Activated CD4-positive, alpha-beta T cell treated with anti-CD3 and anti-CD28 coated beads, Interleukin-2, Interleukin-4, amounts not matched to agents 100 ng/mL and 50 ng/mL, durations not matched to agents 16 hours and 8 hours (primary cell): ENCODE measurements at regions not wholly inside any gene's neighbourhood (a gene's known extent, or its start where the extent isn't known, plus 50 kb on each side); places are given as distances from the start of the nearest gene placed in this dataset.
A peak's percentile ranks its signal among the peaks of the same experiment; 100 is the strongest.

Source experiments
- DNase-seq: peaks from one replicate; pipeline ENCODE4 v3.0.0-alpha.2; 2020; ENCODE audit warnings: low spot score

DNA sequence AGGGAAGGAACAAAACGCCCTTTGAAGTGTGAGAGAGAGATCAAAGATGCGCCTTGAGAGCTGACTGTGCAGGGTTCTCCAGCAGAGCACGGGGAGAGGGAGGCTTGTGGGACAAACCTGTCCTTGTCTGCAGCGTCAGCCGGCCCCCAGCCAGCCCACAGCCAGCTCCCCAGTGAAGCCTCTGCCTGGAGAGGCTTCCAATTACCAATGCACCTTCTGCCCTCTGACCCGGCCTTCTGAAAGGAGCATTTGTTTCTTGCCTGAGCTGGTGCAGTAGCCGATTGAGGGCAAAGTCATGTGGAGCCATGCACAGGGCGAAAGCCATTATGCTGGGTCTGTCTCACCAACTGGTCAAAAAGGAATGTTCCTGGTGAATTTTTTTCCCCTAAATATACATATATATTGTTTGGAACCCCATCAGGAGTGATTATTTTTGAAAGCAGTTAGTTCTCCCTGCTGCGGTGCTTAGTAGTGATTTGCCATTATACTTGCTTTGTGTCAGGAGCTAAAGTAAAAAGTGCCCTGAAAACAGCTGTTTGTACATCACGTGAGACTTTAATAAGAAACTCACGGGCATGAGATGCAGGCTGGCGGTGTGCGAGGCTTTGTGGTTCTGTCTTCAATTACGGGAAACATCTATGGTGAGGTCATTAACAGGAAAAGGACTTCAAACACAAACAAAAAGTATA, 268.6 kb downstream of the KLF6 start:
- peak; percentile 7 for DNase-seq

DNA sequence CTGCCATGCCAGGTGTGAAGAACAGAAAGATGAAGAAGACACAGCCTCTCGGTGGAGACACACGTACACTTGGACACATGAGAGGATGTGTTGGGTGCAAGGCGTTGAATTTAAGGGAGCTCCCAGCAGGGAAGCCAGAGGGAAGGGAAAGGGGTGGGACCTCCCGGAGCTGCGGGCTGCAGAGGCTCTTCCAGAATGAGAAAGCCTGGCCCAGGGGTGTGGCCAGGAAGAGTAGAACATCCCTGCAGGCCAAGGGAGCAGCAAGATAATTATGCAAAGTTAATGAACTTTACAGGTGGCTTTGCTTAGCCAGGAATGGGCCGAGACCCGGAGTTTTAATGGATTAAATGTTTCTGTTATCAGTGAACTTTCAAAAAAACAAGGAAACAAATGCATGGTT, 270.3 kb downstream of the KLF6 start:
- no peak for DNase-seq

DNA sequence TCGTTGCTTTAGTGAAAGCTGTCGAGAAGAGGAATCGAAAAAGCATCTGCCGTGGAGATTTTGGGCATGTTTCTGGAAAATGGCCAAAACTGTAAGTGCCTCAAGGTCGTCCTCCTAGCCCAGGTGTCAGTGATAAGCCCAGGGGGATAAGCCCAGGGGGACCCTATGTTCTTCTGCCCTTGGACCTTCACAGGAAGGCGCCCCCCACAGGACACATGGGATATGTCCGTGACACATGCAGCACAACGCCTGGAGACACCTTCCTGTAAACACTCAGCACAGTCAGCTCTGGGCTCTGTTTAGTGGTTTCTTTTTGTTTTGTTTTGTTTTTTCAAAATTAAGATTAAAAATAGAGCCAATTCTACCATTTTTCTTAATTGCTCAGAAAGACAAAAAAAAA, 272.7 kb downstream of the KLF6 start:
- DNase-seq = no peak

DNA sequence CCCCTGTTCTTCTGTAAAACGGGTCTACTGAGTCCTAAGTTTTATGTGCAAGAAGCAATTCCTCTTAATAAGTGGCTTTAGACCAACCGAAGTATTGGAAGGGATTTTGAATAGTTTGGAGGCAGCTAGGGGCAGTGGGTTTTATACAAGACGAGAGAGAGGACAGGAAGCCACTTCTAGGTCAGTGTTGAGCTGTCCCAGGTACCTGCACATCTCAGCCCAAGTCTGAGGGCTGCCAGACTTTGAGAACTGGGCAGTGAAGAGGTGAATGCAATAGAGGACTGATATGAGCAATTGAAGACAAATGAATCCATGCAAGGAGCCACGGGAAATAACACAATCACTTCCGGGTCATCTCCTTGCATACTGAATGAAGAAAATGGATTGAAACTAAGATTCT, 273.5 kb downstream of the KLF6 start:
- DNase-seq = no peak

DNA sequence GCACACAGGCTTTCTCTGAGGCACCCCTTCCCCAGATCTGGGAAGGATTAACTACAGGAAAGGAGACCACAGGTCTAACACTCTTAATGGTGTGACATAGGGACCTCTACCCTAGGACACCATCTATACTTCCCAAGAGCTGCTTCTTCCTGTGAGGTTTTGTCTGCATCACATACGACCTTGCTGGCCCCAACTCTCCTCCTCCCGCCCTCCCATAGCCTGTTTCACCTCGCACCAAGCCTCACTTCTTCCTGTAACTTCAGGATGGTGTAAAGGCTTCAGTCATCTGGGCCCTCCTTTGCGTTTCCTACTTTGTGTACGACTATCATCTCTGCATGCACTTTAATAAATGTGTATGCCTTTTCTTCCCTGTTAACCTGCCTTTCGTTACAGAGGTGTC, 274.3 kb downstream of the KLF6 start:
- DNase-seq = no peak

DNA sequence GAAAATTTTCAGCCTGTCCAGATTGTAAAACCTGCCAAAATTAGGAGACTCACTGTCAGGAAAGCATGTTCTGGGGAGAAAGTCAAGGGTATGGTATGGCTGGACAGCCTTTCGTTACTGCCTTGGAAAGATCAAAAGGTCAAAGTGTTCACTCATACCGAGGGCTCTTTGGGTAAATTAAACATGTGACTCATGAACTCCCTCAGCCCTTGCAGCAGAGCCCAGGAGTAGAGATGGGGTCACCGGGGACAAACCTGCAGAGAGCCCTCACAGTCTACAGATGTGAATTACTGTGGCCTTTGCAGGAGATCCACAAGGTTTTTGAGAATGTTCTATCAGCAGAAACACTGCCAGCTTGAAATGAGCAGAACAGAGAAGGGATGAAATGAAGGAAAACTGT, 275.7 kb downstream of the KLF6 start:
- no peak for DNase-seq

DNA sequence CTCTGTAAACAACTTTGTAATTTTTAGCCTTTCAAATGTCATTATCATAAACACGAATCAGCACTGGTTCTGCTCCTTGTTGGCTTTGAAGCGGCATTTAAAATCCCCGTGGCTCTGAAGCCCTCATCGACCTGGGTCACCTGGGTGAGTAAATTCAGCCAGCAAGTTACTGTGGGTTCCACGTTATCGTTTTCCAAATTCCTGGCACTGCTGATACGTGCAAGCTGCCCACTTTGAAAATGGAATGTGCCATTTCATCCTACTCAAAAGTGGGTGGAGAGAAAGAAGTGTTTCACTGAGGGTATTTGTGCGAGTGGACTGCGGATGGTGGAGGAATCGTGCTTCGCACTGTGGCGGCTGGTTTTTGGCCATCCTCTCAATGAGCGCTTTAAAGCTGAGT, 281.7 kb downstream of the KLF6 start:
- DNase-seq = no peak

DNA sequence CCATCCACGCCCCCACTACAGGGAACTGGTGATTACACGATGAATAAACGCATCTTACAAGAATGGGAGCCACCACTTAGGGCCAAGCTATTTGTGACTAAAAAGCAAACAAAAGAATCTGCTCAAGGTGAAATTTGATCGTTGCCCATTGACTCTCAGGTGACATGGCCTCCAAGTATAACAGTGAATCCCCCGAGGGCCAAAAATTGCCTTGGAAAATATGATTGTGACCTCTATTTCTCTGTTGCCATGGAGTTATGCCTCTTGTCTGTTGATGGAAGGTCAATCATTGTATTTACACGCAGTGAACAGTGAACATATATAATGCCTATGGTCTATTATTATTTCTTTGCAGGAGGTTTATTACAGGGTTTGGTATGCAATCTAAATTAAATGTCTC, 282.3 kb downstream of the KLF6 start:
- DNase-seq = no peak

DNA sequence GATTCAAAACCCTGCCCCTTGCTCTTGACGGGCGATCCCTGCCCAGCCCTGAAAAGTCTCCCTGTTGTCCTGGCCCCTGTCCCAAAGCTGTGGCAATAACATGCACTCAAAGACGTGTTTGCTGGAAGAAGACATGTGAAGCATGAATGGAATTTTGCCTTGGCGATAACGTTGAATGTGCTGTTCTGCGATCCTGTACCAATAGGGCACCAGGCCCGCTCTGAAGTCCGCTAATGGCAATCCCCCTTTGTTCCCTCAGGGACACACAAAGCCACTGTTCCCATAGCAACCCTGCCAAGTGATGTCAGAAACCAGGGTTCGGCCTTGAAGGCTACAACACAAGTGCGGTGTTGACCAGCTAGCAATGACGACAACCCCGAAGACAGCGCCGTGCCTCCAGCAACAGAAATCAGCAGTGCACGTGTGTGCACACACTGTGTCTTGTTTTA, 284.6 kb downstream of the KLF6 start:
- no peak for DNase-seq

DNA sequence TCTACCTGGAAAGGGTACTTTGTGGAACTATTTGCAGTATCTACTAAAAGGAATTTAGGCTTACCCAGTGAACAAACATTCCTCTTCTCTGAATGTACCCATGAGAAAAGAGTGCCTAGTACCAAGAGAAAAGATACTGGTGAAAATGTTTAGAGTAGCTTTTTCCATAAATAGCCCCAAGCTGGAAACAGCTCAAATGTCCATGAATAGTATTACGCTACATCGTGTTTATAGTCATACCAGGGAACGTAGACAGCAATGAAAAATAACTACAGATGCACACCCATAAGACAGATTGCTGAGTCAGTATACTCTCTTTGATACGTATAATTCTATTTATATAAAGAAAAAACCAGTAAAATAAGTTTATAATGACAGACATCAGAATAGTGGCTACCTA, 285.9 kb downstream of the KLF6 start:
- DNase-seq = no peak

DNA sequence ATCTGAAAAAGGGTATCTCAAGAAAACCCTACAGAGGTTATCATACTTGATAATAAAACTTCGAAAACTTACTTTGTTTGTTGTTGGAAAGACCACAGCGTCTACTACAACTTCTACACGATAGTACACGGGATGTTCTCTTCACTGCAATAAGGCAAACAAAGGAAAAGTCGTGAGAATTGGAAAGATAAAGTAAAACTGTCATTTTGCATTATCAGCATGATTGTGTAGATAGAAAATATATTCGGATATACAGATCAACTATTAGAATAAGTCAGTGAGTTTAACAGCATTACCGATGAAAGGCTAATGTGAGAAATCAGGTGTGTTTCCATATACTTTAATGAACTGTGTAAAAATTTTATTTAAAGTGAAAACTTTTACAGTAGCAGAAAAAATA, 287.4 kb downstream of the KLF6 start:
- DNase-seq = no peak

DNA sequence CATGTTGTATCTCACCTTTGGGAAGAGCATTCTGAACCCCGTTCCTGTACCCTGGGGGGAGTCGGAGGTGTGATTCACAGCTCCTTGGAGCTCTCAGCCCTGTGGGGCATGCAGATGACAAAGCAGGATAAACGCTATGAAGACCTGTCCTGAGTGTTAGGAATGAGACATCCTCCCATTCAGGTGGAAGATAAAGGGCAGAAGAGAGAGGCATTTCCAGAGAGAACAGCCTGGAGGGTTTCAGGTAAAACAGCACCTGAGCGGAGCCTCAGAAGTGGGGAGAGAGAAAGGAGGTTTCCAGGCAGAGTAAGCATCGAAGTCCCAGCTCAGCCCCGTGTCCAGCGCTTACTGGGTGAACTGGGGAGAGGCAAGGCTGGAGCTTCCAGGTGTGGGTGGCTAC, 288.9 kb downstream of the KLF6 start:
- DNase-seq = no peak

DNA sequence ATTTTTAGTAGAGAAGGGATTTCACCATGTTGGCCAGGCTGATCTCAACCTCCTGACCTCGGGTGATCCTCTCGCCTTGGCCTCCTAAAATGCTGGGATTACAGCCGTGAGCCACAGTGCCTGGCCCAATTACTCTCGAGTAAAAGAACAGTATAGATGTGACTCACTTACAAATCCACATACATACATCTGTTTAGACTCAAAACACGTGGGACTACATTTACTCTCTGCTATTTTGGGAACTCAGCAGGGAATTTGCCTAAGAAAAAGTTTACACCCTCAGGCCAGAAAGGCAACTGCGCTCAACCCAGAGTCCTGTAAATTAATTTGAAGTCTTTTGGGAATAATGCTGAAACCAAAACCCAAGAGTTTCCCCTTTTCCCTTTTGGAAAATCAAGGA, 289.7 kb downstream of the KLF6 start:
- no peak for DNase-seq

DNA sequence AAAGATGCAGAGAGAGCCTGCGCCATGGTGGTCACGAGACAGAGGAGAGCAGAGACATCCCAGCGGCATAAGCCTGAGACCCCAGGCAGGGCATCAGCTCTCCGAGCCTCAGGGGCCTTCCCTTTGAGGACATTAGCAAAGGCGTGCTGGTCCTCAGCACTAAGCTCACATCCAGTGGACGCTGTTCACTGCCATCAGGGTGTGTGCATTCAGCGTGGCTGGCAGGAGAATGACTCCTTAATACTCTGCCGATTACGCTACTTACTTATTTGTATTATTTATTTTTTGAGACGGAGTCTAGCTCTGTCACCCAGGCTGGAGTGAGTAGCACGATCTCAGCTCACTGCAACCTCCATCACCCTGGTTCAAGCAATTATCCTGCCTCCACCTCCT, 290.2 kb downstream of the KLF6 start:
- DNase-seq = no peak

DNA sequence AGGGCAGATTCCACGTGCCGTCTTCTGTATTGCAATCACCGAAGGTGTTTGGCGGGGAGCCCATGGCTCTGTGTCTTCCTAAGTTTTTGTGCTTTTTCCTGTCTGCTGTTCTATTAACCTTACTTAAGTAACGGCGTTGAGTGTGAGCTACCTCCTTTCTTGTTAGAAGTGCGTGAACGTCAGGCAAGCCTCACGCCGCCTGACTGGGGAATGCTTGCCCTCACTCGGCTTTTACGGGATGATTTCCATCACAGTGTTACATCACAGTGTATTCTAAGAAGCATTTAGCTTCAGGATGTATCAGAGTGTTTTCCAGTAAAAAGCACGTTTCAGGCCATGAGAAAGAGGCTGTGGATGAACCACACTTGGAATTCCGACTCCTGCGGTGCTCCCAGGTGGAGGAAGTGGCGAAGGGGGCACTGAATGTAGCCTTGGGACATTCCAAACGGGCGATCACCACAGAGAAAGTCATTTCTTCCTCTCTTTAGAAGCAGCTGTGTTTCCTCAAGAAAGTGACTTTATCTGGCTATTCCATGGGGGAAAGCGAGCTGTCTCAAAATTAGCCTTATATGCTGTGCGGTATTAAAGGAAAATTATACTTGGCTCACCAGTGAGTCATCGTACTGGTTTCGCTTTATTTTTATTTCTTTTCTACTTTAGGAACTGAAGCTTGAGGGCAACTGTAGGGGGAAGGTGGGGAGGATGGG, 290.7 kb downstream of the KLF6 start:
- DNase-seq = no peak

DNA sequence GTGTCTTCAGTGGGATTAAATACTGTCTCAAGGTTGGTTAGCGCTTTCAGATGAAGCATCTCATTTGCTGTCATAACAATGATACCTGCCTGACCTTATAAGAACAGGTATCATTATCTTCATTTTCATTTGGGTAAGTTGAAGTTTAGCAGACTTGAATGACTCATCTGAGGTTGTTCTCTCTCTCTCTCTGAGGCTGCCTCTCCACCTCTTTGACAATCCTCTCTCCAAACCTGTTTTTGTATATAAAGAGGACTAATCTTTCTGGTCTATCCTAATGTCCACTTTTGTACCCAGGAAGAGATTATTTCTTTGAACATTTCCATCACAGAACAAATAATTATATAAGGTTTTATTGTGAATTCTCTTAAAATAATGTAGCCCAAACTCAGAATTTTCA, 291.4 kb downstream of the KLF6 start:
- DNase-seq = no peak

DNA sequence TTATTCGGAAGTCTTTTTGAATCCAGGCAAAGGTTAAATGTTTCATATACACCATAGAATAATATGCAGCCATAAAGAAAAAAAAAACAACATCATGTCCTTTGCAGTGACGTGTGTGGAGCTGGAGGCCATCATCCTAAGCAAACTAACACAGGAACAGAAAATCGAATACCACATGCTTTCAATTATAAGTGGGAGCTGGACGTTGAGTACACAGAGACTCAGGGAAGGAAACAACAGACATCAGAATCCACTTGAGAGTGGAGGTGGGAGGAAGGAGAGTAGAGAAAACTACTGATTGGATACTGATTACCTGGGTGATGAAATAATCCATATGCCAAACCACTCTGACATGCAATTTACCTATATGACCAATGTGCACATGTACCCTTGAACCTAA, 293.4 kb downstream of the KLF6 start:
- no peak for DNase-seq

DNA sequence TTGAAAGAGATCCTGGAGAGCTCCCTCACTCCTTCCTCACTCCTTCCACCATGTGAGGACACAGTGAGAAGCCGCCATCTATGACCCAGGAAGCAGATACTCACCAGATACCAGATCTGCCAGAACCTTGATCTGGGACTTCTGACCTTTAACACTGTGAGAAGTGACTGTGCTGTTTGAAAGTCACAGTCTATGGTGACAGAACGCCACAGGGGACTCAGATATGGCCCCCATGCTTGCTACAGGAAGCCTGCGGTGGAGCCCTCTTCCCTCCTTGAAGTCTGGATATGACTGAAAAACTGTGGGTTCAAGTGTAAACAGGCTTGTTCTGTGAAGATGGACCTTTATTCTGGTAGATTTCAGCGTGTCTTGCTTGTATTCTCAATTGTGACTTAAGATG, 297.8 kb downstream of the KLF6 start:
- no peak for DNase-seq

DNA sequence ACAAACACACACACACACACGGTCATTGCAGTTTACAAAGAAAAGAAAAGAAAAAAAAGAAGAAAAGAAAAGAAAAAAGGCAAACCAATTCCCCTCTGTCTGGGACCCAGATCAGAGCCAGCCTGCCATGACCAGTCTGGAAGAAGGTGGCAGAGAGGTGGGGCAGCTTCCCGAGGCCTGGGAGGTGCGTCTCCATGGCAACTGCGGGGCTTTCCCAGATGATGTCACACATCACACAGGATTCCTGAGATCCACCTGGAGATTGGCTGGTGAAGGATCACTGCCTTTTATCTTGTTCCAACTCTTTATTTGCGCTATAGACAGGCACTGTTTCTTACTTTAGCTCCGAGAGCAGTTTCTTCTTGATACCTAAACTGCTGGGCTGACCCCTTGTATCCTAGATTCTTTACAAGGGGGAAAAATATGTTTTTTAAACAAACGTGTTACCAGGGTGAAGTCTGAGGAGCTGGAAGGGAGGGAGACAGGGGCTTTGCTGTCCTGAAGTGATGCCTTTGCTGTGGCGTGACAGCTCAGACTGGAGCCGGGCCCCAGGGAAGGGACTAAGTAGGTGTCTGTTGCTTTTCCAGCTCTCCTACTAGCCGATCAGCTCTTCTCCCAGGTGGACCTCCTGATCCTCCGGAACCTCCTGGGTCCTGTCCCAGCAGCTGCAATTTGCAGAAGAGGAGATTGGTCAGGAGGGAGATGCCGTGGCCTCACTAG, 298.5 kb downstream of the KLF6 start:
- no peak for DNase-seq

DNA sequence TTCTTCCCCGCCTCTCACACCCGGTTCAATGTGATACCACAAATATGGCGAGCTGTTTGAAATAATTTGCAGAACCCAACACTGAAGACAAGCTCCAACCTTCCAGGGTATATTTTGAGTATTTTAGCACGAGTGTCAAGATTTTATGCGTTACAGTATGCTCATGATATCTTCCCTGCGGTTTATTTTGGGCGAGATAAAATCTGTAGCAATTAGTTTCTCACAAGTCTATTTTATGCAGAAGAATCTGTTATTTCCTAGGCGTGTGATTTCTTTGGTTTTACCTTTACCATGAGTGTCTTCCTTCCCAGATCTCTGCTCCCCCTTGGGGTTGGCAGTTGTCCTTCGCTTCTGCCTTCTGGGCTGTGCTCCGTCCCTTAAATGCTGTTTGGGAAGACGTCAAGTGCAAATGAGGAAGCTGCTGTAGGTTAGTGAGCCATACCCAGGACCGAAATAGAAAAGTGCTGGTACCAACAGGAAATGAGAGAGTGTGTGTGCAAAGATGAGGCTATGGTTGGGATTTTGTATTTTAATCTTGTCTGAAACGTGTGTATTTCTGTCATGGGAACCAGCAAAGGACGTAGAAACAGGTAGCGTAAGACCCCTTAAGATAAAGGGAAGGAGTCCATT, 299.8 kb downstream of the KLF6 start:
- DNase-seq = no peak

DNA sequence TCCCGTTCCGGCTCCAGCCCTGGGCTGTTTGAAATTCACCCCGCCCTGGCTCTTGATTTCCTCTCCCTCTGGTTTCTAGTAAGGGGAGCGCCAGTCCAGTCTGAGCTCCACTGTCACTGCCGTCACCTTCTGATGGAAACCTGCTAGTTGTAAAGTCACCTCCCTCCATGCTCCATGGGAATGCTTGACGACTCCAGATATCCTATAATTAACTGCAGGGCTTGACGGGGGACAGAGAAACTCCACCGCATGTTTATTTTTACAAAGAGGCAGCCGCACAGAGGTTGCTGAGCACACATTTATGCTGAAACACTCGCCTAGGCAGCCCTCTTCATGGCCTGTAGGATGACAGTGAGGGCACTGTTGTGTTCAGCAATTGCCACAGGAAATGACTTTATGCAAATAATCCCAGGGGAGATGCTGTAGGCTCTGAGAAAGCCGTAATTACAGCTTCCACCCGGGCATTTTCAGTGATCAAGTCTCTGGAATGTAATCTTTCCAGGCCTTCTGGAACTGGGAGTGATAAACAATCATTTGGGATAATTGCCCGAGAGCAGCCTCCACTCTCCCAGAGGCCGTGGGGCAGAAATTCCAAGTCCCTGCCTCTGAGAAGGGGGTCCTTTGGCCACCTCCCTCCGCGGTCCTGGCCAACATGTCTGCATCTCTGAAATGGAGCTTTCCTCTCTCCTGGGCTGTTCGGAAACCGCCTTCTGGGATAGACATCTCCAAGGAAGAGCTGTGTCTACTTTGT, 300.5 kb downstream of the KLF6 start:
- DNase-seq = no peak
